GM21786 (cell line): ENCODE measurements at regions not wholly inside any gene's neighbourhood (a gene's known extent, or its start where the extent isn't known, plus 50 kb on each side); places are given as distances from the start of the nearest gene placed in this dataset.
"Not testable (repeated sequence)": the region's sequence is repeated elsewhere in the genome, so short reads cannot be mapped to it uniquely, and the experiment has no call there.

Experiments
- ATAC-seq: cut with Tn5 transposase; IDR thresholded peaks from one replicate; pipeline ENCODE4 v1.9.1; 2021; ENCODE audit not compliant: unreplicated experiment

- ATAC-seq = no peak
Measured at GRCh38 chr4:124067046-124067445, 645.5 kb downstream of the ANKRD50 start.

GRCh38 chr4:124070688-124071484, 641.6 kb downstream of the ANKRD50 start:
- no peak for ATAC-seq

- not testable (repeated sequence) for ATAC-seq
Measured at GRCh38 chr4:124075276-124075675, 637.3 kb downstream of the ANKRD50 start.

- no peak for ATAC-seq
Measured at GRCh38 chr4:124079174-124079780, 633.3 kb downstream of the ANKRD50 start.

GRCh38 chr4:124083711-124084110, 628.8 kb downstream of the ANKRD50 start:
- ATAC-seq = no peak

- no peak for ATAC-seq
Measured at GRCh38 chr4:124085561-124086180, 626.9 kb downstream of the ANKRD50 start.

GRCh38 chr4:124090021-124090420, 622.5 kb downstream of the ANKRD50 start:
- no peak for ATAC-seq

GRCh38 chr4:124092101-124092500, 620.4 kb downstream of the ANKRD50 start:
- no peak for ATAC-seq

GRCh38 chr4:124092541-124092984, 620.0 kb downstream of the ANKRD50 start:
- no peak for ATAC-seq

- ATAC-seq = no peak
Measured at GRCh38 chr4:124095621-124096020, 616.9 kb downstream of the ANKRD50 start.

GRCh38 chr4:124096290-124096689, 616.2 kb downstream of the ANKRD50 start:
- ATAC-seq = no peak

- no peak for ATAC-seq
Measured at GRCh38 chr4:124097447-124097846, 615.1 kb downstream of the ANKRD50 start.

GRCh38 chr4:124104101-124104500, 608.4 kb downstream of the ANKRD50 start:
- no peak for ATAC-seq

GRCh38 chr4:124104628-124105027, 607.9 kb downstream of the ANKRD50 start:
- no peak for ATAC-seq

GRCh38 chr4:124105212-124105611, 607.3 kb downstream of the ANKRD50 start:
- no peak for ATAC-seq

- ATAC-seq = no peak
Measured at GRCh38 chr4:124111411-124111810, 601.1 kb downstream of the ANKRD50 start.

- ATAC-seq = no peak
Measured at GRCh38 chr4:124111922-124112321, 600.6 kb downstream of the ANKRD50 start.

GRCh38 chr4:124118061-124118460, 594.5 kb downstream of the ANKRD50 start:
- no peak for ATAC-seq

- ATAC-seq = no peak
Measured at GRCh38 chr4:124121461-124121971, 591.0 kb downstream of the ANKRD50 start.

- no peak for ATAC-seq
Measured at GRCh38 chr4:124123181-124123580, 589.4 kb downstream of the ANKRD50 start.

GRCh38 chr4:124123721-124124120, 588.8 kb downstream of the ANKRD50 start:
- no peak for ATAC-seq

- ATAC-seq = not testable (repeated sequence)
Measured at GRCh38 chr4:124131324-124131723, 581.2 kb downstream of the ANKRD50 start.
